ENCODE measurements at regions not wholly inside any gene's neighbourhood (a gene's known extent, or its start where the extent isn't known, plus 50 kb on each side); places are given as distances from the start of the nearest gene placed in this dataset.

DNA sequence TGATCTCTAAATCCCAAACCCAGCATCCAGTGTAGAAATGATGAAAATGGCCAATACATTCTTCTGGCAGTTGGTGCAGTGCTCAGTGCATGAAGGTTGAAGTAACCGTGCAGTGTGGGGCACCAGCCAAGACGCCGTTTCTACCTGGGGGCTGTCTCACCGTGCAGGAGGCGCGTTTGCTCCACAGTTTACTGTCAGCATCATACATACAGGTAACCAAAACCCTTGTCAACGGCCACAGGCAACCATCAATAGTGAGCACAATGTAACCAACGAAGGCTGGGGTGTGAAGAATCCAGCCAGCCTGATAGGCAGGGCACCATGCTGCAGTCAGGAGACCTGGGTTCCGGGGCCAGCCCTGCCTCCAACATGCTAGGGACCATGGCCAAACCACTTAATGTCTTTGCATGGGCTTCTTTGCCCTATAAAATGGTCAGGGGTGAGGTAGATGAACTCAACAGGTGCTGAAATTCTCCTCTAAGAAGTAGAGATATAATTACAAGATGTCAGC, 127.5 kb upstream of the ID2 start:
- TF ChIP-seq, protein P1, sequence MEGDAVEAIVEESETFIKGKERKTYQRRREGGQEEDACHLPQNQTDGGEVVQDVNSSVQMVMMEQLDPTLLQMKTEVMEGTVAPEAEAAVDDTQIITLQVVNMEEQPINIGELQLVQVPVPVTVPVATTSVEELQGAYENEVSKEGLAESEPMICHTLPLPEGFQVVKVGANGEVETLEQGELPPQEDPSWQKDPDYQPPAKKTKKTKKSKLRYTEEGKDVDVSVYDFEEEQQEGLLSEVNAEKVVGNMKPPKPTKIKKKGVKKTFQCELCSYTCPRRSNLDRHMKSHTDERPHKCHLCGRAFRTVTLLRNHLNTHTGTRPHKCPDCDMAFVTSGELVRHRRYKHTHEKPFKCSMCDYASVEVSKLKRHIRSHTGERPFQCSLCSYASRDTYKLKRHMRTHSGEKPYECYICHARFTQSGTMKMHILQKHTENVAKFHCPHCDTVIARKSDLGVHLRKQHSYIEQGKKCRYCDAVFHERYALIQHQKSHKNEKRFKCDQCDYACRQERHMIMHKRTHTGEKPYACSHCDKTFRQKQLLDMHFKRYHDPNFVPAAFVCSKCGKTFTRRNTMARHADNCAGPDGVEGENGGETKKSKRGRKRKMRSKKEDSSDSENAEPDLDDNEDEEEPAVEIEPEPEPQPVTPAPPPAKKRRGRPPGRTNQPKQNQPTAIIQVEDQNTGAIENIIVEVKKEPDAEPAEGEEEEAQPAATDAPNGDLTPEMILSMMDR (IDR thresholded peaks at IDR 0.05): no peak
- no peak for TF ChIP-seq POLR2A (IDR thresholded peaks at IDR 0.05)

Data from heart left ventricle (tissue), 13 donors.